ENCODE measurements at regions not wholly inside any gene's neighbourhood (a gene's known extent, or its start where the extent isn't known, plus 50 kb on each side); places are given as distances from the start of the nearest gene placed in this dataset.

DNA sequence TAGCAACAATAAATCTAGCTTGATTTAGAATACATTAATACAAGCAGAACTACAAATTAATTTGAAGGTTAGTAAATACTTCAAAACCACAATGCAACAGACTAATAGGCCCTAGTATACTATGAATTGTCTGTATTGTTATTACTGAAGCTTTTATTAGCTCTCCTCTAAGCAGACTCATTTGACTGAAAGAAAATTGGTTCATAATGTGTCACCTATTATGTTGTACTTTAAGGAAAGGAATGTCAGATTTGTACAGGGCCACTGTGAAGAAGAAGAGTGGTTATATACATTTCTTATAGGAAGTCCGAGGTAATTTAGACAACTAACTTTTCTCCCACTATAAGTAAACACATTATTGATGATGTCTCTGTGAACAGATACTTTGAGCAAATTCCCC, 954.5 kb downstream of the ZPLD1 start:
- TF ChIP-seq, protein P1, sequence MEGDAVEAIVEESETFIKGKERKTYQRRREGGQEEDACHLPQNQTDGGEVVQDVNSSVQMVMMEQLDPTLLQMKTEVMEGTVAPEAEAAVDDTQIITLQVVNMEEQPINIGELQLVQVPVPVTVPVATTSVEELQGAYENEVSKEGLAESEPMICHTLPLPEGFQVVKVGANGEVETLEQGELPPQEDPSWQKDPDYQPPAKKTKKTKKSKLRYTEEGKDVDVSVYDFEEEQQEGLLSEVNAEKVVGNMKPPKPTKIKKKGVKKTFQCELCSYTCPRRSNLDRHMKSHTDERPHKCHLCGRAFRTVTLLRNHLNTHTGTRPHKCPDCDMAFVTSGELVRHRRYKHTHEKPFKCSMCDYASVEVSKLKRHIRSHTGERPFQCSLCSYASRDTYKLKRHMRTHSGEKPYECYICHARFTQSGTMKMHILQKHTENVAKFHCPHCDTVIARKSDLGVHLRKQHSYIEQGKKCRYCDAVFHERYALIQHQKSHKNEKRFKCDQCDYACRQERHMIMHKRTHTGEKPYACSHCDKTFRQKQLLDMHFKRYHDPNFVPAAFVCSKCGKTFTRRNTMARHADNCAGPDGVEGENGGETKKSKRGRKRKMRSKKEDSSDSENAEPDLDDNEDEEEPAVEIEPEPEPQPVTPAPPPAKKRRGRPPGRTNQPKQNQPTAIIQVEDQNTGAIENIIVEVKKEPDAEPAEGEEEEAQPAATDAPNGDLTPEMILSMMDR (conservative IDR thresholded peaks at IDR 0.05; ENCODE audit: low read depth, low read length) = no peak

DNA sequence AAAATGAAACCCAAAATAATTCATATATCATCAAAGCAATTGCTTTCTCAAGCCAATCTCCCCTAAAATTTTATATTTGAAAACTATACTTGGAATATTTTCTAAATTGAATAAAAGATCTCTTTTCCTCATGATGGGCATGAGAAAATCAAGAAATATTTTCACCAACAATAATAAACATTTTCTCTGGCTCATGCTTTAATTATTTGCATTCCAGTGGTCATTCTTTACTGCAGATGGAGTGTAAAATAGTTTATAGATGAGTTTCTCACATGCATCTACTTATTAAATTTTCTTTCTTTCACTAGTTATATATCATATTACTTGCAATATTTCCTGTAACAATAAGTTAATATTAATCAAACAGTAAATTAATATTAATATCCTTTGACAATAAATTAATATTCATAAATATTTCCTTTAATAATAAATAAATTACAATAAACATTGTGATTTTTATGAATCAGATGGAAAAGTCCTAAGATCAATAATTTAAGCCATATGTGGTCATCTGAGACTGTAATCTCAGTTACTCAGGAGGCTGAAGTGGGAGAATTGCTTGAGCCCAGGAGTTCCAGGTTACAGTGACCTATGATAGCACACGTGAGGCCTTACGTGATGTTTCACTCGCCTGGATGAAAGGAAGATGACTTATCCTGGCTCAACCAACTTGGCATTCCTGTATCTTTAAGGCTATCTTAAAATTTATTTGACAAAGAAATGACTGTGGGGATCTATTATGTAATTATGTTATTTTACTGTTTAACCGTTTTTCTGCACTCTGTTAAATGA, 958.8 kb downstream of the ZPLD1 start:
- TF ChIP-seq, protein P1 (conservative IDR thresholded peaks at IDR 0.05; ENCODE audit: low read depth, low read length) = no peak
- no peak overlapping the region for H3K4me3 ChIP-seq (ENCODE audit: low read depth, low read length)
- DNase-seq (ENCODE audit: low read depth) = peak; percentile 43

More for the DNA sequence above, 954.5 kb downstream of the ZPLD1 start:
- no peak overlapping the region for H3K4me3 ChIP-seq (ENCODE audit: low read depth, low read length)
- DNase-seq (ENCODE audit: low read depth) = no peak

GRCh38 chr3:103403191-103403590, 968.4 kb downstream of the ZPLD1 start:
- DNase-seq (ENCODE audit: low read depth) = no peak
- no peak overlapping the region for H3K4me3 ChIP-seq (ENCODE audit: low read depth, low read length)
- TF ChIP-seq, protein P1 (conservative IDR thresholded peaks at IDR 0.05; ENCODE audit: low read depth, low read length) = no peak

DNA sequence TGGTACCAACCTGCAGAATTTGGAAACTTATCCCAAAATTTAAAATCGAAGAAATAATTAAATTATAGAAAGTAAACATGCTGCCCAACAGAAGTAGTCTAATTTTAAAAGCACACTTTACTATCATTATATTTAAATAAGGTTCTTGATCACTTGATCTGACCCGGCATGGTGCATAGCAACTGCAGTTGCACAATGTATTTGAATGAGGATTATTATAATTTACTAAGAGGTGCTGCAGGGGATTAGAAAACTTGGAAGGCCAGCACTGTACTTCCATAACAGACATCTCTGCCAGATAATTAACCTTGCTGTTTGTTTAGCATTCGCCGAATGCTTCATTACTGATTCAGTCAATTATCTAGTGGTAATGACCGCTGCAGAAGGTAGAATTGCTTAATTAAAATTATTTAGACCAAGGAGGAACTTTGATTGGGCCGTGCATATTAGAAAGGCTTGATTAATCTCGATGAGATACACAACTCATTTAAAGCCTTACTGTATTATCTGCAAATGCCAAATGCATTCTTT, 971.6 kb downstream of the ZPLD1 start:
- TF ChIP-seq, protein P1 (conservative IDR thresholded peaks at IDR 0.05; ENCODE audit: low read depth, low read length) = no peak
- DNase-seq (ENCODE audit: low read depth) = no peak
- no peak overlapping the region for H3K4me3 ChIP-seq (ENCODE audit: low read depth, low read length)

DNA sequence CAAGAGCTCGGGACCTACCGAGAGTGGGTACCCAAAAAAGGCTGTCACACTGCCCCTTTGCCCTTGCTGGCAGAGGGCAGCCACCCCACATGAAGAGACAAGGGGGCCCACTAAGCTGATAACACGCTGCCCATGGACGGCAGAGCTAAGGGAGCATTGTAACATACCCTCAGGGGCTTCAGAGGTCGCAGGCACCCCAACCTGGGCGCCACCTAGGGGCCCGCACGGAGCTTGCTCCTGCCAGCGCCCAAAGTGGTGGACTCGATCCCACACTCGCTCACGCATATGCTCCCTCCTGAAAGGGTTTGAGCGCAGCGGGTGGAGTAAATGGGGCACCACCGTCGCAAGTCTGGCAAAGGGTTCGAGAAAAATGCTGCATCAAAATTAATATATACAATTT, 975.4 kb downstream of the ZPLD1 start:
- H3K4me3 ChIP-seq (ENCODE audit: low read depth, low read length) = no peak overlapping the region
- no peak for DNase-seq (ENCODE audit: low read depth)
- TF ChIP-seq, protein P1 (conservative IDR thresholded peaks at IDR 0.05; ENCODE audit: low read depth, low read length) = no peak

DNA sequence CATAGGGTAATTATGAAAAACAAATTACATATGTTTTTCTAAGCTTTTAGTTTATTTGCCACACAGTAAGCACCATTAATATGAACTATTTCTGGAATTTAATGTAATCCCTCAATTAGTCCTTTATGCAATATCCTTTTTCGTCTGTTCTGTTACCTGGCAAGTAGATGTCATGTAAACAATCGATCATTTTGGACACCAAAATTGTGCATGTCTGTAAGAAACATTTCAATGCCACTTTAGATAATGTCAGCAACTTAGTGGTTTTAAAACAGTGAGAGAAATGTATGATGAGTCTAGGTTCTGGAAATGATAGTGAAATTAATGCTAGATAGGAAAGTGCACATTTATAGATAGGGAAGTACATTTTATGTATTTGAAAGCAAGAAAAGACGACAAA, 986.6 kb downstream of the ZPLD1 start:
- no peak for DNase-seq (ENCODE audit: low read depth)
- no peak overlapping the region for H3K4me3 ChIP-seq (ENCODE audit: low read depth, low read length)
- TF ChIP-seq, protein P1 (conservative IDR thresholded peaks at IDR 0.05; ENCODE audit: low read depth, low read length) = no peak

DNA sequence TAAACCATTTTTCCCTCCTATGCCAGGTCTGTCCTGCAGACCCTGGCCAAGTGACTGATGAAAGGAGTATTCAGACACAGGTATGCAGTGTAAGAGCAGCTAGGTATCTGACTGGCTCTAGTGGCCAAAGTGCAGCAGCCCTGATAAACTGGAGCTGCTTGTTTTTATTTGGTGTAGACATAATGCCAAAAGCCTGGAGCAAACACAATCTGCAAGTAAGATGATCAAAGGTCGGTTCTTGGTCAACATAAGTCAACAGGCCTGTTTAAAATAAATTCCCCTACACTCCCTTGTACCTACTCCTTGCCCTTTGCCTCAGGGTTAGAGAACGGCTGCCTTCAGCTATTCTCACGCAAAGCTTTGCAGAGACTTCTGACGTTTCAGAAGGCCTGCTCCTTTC, 1003.1 kb downstream of the ZPLD1 start:
- TF ChIP-seq, protein P1 (conservative IDR thresholded peaks at IDR 0.05; ENCODE audit: low read depth, low read length) = no peak

More for the DNA sequence above, 1003.1 kb downstream of the ZPLD1 start:
- no peak overlapping the region for H3K4me3 ChIP-seq (ENCODE audit: low read depth, low read length)
- no peak for DNase-seq (ENCODE audit: low read depth)
